Parathyroid adenoma (tissue), 2 donors: ENCODE measurements at regions not wholly inside any gene's neighbourhood (a gene's known extent, or its start where the extent isn't known, plus 50 kb on each side); places are given as distances from the start of the nearest gene placed in this dataset.

Source experiments
- H2AFZ ChIP-seq: fragments of 300-600 bp; sonication (generic); one replicate; pipeline ENCODE4 v1.7.0; 2017; ENCODE audit warnings: antibody characterized with exemption, mild to moderate bottlenecking
- H3K27ac ChIP-seq: fragments of 300-600 bp; sonication (generic); one replicate; pipeline ENCODE4 v1.7.0; 2017
- H3K27me3 ChIP-seq: fragments of 300-600 bp; sonication (generic); one replicate; pipeline ENCODE4 v1.7.0; 2017; ENCODE audit warnings: low read length; ENCODE audit not compliant: control insufficient read depth, insufficient read depth
- H3K36me3 ChIP-seq: fragments of 300-600 bp; sonication (generic); one replicate; pipeline ENCODE4 v1.7.0; 2017; ENCODE audit warnings: low read length; ENCODE audit not compliant: control insufficient read depth, insufficient read depth
- H3K4me1 ChIP-seq: fragments of 300-600 bp; sonication (generic); one replicate; pipeline ENCODE4 v1.7.0; 2017; ENCODE audit warnings: control low read depth
- H3K4me2 ChIP-seq: fragments of 300-600 bp; sonication (generic); one replicate; pipeline ENCODE4 v1.7.0; 2017; ENCODE audit warnings: low read length
- H3K4me3 ChIP-seq: fragments of 300-600 bp; sonication (generic); one replicate; pipeline ENCODE4 v1.7.0; 2017; ENCODE audit warnings: low read depth, low read length
- H3K79me2 ChIP-seq: fragments of 300-600 bp; sonication (generic); one replicate; pipeline ENCODE4 v1.7.0; 2017; ENCODE audit warnings: control low read depth
- H3K9ac ChIP-seq: fragments of 300-600 bp; sonication (generic); one replicate; pipeline ENCODE4 v1.7.0; 2017; ENCODE audit warnings: mild to moderate bottlenecking
- H3K9me3 ChIP-seq: fragments of 300-600 bp; sonication (generic); one replicate; pipeline ENCODE4 v1.7.0; 2017; ENCODE audit warnings: low read length; ENCODE audit not compliant: control insufficient read depth
- CTCF ChIP-seq: fragments of 300-600 bp; sonication (generic); IDR thresholded peaks from one replicate; pipeline ENCODE4 v1.7.0; 2017; ENCODE audit warnings: antibody characterized with exemption, mild to moderate bottlenecking
- donor health status: primary hyperparathyroidism.

- Histone ChIP-seq H3K9me3 (no peaks in the 10 kb centered on the region), H3K79me2 (no peaks in the 10 kb centered on the region), H3K4me1 (no peaks in the 10 kb centered on the region), H3K36me3 (no peaks in the 10 kb centered on the region), H3K27ac (no peak overlapping the region), H3K4me2 (no peak overlapping the region), H3K4me3 (no peak overlapping the region), H3K27me3 (no peaks in the 10 kb centered on the region), H2AFZ (no peak overlapping the region), H3K9ac (no peak overlapping the region)
- no peak for TF ChIP-seq CTCF
These were observed 83.3 kb upstream of the PGBD5 start for GRCh38 chr1:230509281-230509977.

GRCh38 chr1:230507666-230508402 lies 81.7 kb upstream of the PGBD5 start:
- Histone ChIP-seq H3K79me2 (no peaks in the 10 kb centered on the region), H3K9me3 (no peaks in the 10 kb centered on the region), H3K9ac (no peak overlapping the region), H3K27ac (no peak overlapping the region), H3K4me2 (no peak overlapping the region), H3K27me3 (no peaks in the 10 kb centered on the region), H3K4me3 (no peak overlapping the region), H2AFZ (no peak overlapping the region), H3K36me3 (no peaks in the 10 kb centered on the region), H3K4me1 (no peaks in the 10 kb centered on the region)
- no peak for TF ChIP-seq CTCF

GRCh38 chr1:230507236-230507635 lies 81.1 kb upstream of the PGBD5 start:
- no peaks in the 10 kb centered on the region for H3K79me2 ChIP-seq
- H3K4me1 ChIP-seq: no peaks in the 10 kb centered on the region
- no peak overlapping the region for H3K9ac ChIP-seq
- no peak overlapping the region for H2AFZ ChIP-seq
- TF ChIP-seq CTCF: no peak
- no peaks in the 10 kb centered on the region for H3K36me3 ChIP-seq
- H3K9me3 ChIP-seq: no peaks in the 10 kb centered on the region
- H3K27ac ChIP-seq: no peak overlapping the region
- no peak overlapping the region for H3K4me2 ChIP-seq
- H3K4me3 ChIP-seq: no peak overlapping the region
- H3K27me3 ChIP-seq: no peaks in the 10 kb centered on the region

- no peaks in the 10 kb centered on the region for H3K9me3 ChIP-seq
- no peak overlapping the region for H3K4me3 ChIP-seq
- H3K27ac ChIP-seq: no peak overlapping the region
- H3K4me2 ChIP-seq: no peak overlapping the region
- H3K79me2 ChIP-seq: no peaks in the 10 kb centered on the region
- no peaks in the 10 kb centered on the region for H3K4me1 ChIP-seq
- TF ChIP-seq CTCF: no peak
- H3K9ac ChIP-seq: no peak overlapping the region
- no peaks in the 10 kb centered on the region for H3K36me3 ChIP-seq
- H2AFZ ChIP-seq: no peak overlapping the region
- no peaks in the 10 kb centered on the region for H3K27me3 ChIP-seq
These were observed 80.3 kb upstream of the PGBD5 start for GRCh38 chr1:230506451-230506850.
